ENCODE measurements at regions not wholly inside any gene's neighbourhood (a gene's known extent, or its start where the extent isn't known, plus 50 kb on each side); places are given as distances from the start of the nearest gene placed in this dataset.
"Not testable (repeated sequence)": the region's sequence is repeated elsewhere in the genome, so short reads cannot be mapped to it uniquely, and the experiment has no call there.

- Histone ChIP-seq H3K4me1 (no peaks in the 10 kb centered on the region), H3K9me3 (no peaks in the 10 kb centered on the region), H3K27ac (no peak overlapping the region), H3K36me3 (ENCODE audit: low read depth, missing control alignments) (no peaks in the 10 kb centered on the region), H3K27me3 (no peaks in the 10 kb centered on the region), H3K4me3 (no peak overlapping the region)
- intact Hi-C loops (cut with DNase I; ENCODE audit: low total_unique reads): no loop called here
- DNase-seq: no peak
- no peak for TF ChIP-seq POLR2A (IDR thresholded peaks at IDR 0.05)
- TF ChIP-seq, protein P1, sequence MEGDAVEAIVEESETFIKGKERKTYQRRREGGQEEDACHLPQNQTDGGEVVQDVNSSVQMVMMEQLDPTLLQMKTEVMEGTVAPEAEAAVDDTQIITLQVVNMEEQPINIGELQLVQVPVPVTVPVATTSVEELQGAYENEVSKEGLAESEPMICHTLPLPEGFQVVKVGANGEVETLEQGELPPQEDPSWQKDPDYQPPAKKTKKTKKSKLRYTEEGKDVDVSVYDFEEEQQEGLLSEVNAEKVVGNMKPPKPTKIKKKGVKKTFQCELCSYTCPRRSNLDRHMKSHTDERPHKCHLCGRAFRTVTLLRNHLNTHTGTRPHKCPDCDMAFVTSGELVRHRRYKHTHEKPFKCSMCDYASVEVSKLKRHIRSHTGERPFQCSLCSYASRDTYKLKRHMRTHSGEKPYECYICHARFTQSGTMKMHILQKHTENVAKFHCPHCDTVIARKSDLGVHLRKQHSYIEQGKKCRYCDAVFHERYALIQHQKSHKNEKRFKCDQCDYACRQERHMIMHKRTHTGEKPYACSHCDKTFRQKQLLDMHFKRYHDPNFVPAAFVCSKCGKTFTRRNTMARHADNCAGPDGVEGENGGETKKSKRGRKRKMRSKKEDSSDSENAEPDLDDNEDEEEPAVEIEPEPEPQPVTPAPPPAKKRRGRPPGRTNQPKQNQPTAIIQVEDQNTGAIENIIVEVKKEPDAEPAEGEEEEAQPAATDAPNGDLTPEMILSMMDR (IDR thresholded peaks at IDR 0.05): no peak
- 83 to 89% methylated on average over 4 of the region's 4 CpGs for WGBS, 2 donors
Observed at GRCh38 chr1:157219182-157219581, 81.0 kb upstream of the ETV3 start.

GRCh38 chr1:157218671-157219070, 80.5 kb upstream of the ETV3 start:
- Histone ChIP-seq H3K27ac (no peak overlapping the region), H3K4me3 (no peak overlapping the region), H3K9me3 (no peaks in the 10 kb centered on the region), H3K36me3 (ENCODE audit: low read depth, missing control alignments) (no peaks in the 10 kb centered on the region), H3K4me1 (no peaks in the 10 kb centered on the region), H3K27me3 (no peaks in the 10 kb centered on the region)
- intact Hi-C loops (cut with DNase I; ENCODE audit: low total_unique reads): no loop called here
- 74 to 79% methylated on average over 6 of the region's 6 CpGs for WGBS, 2 donors
- no peak for DNase-seq
- TF ChIP-seq, protein P1 (IDR thresholded peaks at IDR 0.05): no peak
- TF ChIP-seq POLR2A (IDR thresholded peaks at IDR 0.05): no peak

GRCh38 chr1:157217486-157217885, 79.3 kb upstream of the ETV3 start:
- WGBS, 2 donors: 86 to 90% methylated on average over 3 to 4 of the region's 4 CpGs
- Histone ChIP-seq H3K36me3 (ENCODE audit: low read depth, missing control alignments) (no peaks in the 10 kb centered on the region), H3K4me1 (no peaks in the 10 kb centered on the region), H3K4me3 (no peak overlapping the region), H3K27me3 (no peaks in the 10 kb centered on the region), H3K9me3 (no peaks in the 10 kb centered on the region), H3K27ac (no peak overlapping the region)
- intact Hi-C loops (cut with DNase I; ENCODE audit: low total_unique reads): no loop called here
- no peak for DNase-seq
- no peak for TF ChIP-seq POLR2A (IDR thresholded peaks at IDR 0.05)

GRCh38 chr1:157213836-157214235, 75.6 kb upstream of the ETV3 start:
- Histone ChIP-seq H3K36me3 (ENCODE audit: low read depth, missing control alignments) (no peaks in the 10 kb centered on the region), H3K4me3 (no peak overlapping the region), H3K9me3 (no peaks in the 10 kb centered on the region), H3K4me1 (no peaks in the 10 kb centered on the region), H3K27ac (no peak overlapping the region), H3K27me3 (no peaks in the 10 kb centered on the region)
- 67 to 69% methylated on average over 2 of the region's 2 CpGs for WGBS, 2 donors
- DNase-seq: no peak
- intact Hi-C loops (cut with DNase I; ENCODE audit: low total_unique reads): no loop called here
- no peak for TF ChIP-seq POLR2A (IDR thresholded peaks at IDR 0.05)
- TF ChIP-seq, protein P1 (IDR thresholded peaks at IDR 0.05): no peak

GRCh38 chr1:157209514-157209913, 71.3 kb upstream of the ETV3 start:
- H3K27me3 ChIP-seq: no peaks in the 10 kb centered on the region
- H3K9me3 ChIP-seq: no peaks in the 10 kb centered on the region
- H3K27ac ChIP-seq: no peak overlapping the region
- WGBS, 2 donors: 55 to 66% methylated on average over 2 of the region's 2 CpGs
- no peak overlapping the region for H3K4me3 ChIP-seq
- no peaks in the 10 kb centered on the region for H3K4me1 ChIP-seq
- intact Hi-C loops (cut with DNase I; ENCODE audit: low total_unique reads): no loop called here
- H3K36me3 ChIP-seq (ENCODE audit: low read depth, missing control alignments): no peaks in the 10 kb centered on the region
- DNase-seq: no peak
- TF ChIP-seq POLR2A (IDR thresholded peaks at IDR 0.05): no peak
- TF ChIP-seq, protein P1 (IDR thresholded peaks at IDR 0.05): no peak

GRCh38 chr1:157205982-157206381, 67.8 kb upstream of the ETV3 start:
- H3K4me1 ChIP-seq; H3K36me3 ChIP-seq (ENCODE audit: low read depth, missing control alignments); DNase-seq; intact Hi-C loops (cut with DNase I; ENCODE audit: low total_unique reads); H3K27me3 ChIP-seq; H3K27ac ChIP-seq; H3K4me3 ChIP-seq; H3K9me3 ChIP-seq: not testable (repeated sequence)
- 70 to 94% methylated on average over 3 of the region's 3 CpGs for WGBS, 2 donors

Measured in testis (tissue), 2 donors.